ENCODE measurements at regions not wholly inside any gene's neighbourhood (a gene's known extent, or its start where the extent isn't known, plus 50 kb on each side); places are given as distances from the start of the nearest gene placed in this dataset.

DNA sequence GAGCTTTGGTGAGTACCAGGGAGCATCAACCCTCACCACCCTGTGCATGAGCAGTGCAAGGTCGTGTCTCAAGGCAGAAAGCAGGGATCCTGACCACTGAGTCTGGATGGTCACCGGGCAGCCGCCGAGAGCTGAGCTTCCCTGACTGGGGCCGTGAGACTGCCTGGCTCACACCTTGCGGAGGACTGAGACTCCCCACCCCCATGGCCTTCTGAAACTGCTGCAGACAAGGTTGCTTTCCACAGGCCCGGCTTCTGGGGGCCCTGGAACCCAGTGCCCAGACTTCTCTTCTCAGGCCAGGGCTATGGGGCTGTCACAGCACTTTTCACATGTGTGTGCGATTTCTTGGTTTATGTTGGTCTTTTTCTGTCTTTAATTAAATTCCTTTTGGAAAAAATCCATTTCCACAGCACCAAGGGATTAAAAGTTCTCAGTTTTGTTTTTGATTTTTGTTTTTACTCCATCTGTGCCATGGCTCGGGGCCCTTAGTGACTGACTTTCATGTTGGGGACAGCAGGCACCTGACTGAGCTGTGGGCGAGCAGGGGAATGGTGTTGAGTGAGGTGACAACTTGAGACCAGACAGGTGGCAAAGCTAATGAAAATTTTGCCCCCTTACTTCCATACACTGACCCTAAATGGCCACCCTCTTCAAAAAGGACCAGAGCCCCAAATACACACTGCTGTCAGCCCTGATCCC is 297.9 kb downstream of the CYP26B1 start:
- TF ChIP-seq POLR2A (IDR thresholded peaks at IDR 0.05) (no peak), EP300 (IDR thresholded peaks at IDR 0.05) (no peak)
- TF ChIP-seq, protein P1, sequence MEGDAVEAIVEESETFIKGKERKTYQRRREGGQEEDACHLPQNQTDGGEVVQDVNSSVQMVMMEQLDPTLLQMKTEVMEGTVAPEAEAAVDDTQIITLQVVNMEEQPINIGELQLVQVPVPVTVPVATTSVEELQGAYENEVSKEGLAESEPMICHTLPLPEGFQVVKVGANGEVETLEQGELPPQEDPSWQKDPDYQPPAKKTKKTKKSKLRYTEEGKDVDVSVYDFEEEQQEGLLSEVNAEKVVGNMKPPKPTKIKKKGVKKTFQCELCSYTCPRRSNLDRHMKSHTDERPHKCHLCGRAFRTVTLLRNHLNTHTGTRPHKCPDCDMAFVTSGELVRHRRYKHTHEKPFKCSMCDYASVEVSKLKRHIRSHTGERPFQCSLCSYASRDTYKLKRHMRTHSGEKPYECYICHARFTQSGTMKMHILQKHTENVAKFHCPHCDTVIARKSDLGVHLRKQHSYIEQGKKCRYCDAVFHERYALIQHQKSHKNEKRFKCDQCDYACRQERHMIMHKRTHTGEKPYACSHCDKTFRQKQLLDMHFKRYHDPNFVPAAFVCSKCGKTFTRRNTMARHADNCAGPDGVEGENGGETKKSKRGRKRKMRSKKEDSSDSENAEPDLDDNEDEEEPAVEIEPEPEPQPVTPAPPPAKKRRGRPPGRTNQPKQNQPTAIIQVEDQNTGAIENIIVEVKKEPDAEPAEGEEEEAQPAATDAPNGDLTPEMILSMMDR (IDR thresholded peaks at IDR 0.05): no peak

Measured in stomach (tissue), 4 donors.